GM19397 (cell line): ENCODE measurements at regions not wholly inside any gene's neighbourhood (a gene's known extent, or its start where the extent isn't known, plus 50 kb on each side); places are given as distances from the start of the nearest gene placed in this dataset.

ENCODE experiments used
- ATAC-seq: cut with Tn5 transposase; IDR thresholded peaks from one replicate; pipeline ENCODE4 v1.9.1; 2021; ENCODE audit warnings: mild to moderate bottlenecking, moderate library complexity; ENCODE audit not compliant: unreplicated experiment

- ATAC-seq, result no peak
These were observed 54.5 kb upstream of the FAM78B start for GRCh38 chr1:166221316-166221715.

- ATAC-seq, result no peak
These were observed 67.1 kb upstream of the FAM78B start for GRCh38 chr1:166233750-166234366.

- ATAC-seq, result no peak
These were observed 68.9 kb upstream of the FAM78B start for GRCh38 chr1:166235728-166236127.

- ATAC-seq, result no peak
These were observed 70.9 kb upstream of the FAM78B start for GRCh38 chr1:166237675-166238074.

GRCh38 chr1:166253076-166253779, 86.4 kb upstream of the FAM78B start:
- no peak for ATAC-seq

GRCh38 chr1:166258017-166258416, 91.2 kb upstream of the FAM78B start:
- ATAC-seq, result no peak

GRCh38 chr1:166261511-166261910, 94.7 kb upstream of the FAM78B start:
- no peak for ATAC-seq

- no peak for ATAC-seq
These were observed 103.8 kb upstream of the FAM78B start for GRCh38 chr1:166270476-166271150.

- no peak for ATAC-seq
These were observed 104.3 kb upstream of the FAM78B start for GRCh38 chr1:166271151-166271538.

GRCh38 chr1:166272155-166272554, 105.4 kb upstream of the FAM78B start:
- no peak for ATAC-seq

- ATAC-seq, result no peak
These were observed 106.0 kb upstream of the FAM78B start for GRCh38 chr1:166272851-166273250.

- no peak for ATAC-seq
These were observed 106.8 kb upstream of the FAM78B start for GRCh38 chr1:166273618-166274017.

- no peak for ATAC-seq
These were observed 115.8 kb upstream of the FAM78B start for GRCh38 chr1:166282391-166283137.

GRCh38 chr1:166283190-166283589, 116.4 kb upstream of the FAM78B start:
- ATAC-seq, result no peak

GRCh38 chr1:166283600-166283999, 116.8 kb upstream of the FAM78B start:
- ATAC-seq, result no peak

GRCh38 chr1:166289309-166290050, 122.7 kb upstream of the FAM78B start:
- ATAC-seq, result no peak

GRCh38 chr1:166295656-166296055, 128.9 kb upstream of the FAM78B start:
- ATAC-seq, result no peak

GRCh38 chr1:166297993-166298392, 131.2 kb upstream of the FAM78B start:
- no peak for ATAC-seq

- no peak for ATAC-seq
These were observed 134.0 kb upstream of the FAM78B start for GRCh38 chr1:166300767-166301166.

- no peak for ATAC-seq
These were observed 136.4 kb upstream of the FAM78B start for GRCh38 chr1:166302989-166303758.
